NCI-H2107 (cell line): ENCODE measurements at regions not wholly inside any gene's neighbourhood (a gene's known extent, or its start where the extent isn't known, plus 50 kb on each side); places are given as distances from the start of the nearest gene placed in this dataset.

Experiments
- DNase-seq: peaks from one replicate; lab custom pipeline; 2025; lab: John Stamatoyannopoulos, UW

DNA sequence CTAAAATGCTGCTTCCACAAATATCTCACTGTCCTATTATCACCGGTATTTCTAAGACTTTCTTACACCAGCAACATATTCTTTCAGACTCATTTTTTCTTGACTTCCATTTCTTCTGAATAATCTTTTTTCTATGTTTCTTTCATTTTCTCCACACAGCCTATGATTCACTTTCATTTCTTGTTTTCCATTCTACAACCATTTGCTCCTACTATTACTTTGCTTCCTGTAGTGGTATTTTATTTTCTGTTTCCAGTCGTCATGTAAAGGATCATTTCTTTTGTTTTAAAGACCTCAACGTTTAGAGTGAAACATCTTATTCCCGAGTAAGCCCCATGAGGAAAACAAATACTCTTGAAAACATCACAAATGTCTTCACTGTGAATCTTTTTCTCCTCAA lies 182.2 kb upstream of the MDGA2 start:
- DNase-seq, result no peak

DNA sequence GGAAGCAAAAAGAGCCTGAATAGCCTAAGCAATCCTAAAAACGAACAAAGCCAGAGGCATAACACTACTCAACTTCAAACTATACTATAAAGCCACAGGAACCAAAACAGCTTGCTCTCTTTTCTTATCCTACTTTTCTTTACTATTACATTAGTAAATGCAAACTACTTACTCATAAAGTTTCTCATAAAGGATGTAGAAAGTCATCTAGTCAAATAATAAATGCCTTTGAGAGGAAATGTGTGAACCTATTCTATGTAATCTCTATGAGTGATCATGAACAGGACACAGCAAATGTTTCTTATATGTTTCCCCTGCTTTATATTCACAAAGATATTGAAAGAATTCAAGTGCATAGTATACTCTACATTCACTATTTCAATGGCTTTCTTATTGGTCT lies 176.9 kb upstream of the MDGA2 start:
- no peak for DNase-seq

DNA sequence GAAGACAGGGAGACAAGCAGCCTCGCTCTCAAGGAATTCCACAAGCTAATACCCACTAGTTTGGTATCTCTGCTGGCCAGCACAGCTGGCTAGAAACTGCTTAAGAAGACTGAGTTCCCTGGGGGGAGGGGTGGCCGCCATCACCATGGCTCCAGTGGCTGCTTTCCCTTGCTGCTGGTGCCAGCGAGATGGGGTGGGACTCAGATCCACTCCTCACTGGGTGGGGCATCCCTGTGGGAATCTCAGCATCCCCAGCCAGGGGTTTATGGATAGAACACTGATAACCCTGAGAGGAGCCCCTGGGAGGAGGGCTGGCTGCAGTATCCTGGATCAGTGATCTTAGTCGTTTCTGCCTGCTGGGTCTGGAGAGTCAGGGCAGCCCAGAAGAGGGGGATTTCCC lies 170.6 kb upstream of the MDGA2 start:
- DNase-seq, result no peak

DNA sequence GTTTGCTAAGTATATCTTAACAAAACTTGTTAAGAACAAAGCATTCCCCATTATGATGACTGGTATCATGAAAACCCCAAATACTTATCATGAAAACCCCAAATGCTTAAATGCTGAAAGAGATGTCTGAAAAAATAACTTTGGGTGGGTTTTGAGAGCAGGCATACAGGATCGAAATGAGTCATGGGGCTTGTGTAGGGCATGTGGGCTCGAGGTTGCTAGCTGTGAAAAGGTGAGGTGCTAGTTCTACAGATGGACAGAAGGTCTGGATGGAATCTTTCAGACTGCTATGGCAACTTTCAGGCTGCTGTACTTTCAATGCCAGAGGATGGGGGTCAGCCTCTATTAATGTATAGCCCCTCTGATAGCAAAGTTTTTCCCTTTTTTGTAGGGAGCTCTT lies 167.8 kb upstream of the MDGA2 start:
- DNase-seq, result no peak

DNA sequence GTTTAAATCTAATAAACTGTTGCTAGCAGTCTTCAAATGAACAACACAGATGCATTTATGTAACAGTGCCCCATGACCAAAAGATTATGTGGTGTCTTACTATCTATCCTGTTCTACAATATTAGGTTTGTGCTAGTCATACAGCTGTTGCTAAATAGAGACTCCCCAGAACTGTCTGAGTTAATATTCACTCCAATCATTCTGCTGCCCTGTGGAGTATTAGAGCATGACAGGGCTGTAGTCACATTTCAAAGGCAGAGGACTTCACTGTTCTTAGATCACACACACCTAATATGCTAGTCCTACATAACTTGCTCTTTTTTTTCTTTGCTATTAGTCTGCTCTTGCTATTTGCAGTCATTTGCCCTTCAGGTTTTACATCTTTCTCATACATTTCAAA lies 157.6 kb upstream of the MDGA2 start:
- DNase-seq, result no peak

DNA sequence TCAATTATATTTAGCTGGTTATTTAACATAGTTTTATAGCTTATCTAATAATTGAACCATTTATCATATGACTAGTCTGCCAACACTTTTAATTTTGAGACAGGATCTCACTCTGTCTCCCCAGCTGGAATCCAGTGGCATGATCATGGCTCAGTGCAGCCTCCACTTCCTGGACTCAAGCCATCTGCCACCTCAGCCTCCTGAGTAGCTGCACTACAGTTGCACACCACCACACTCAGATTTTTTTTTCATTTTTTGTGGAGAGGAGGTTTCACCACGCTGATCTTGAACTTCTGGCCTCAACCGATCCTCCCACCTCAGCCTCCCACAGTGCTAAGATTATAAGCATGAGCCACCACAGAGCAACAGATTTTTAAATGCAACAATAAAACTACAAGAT lies 151.4 kb upstream of the MDGA2 start:
- DNase-seq, result no peak

DNA sequence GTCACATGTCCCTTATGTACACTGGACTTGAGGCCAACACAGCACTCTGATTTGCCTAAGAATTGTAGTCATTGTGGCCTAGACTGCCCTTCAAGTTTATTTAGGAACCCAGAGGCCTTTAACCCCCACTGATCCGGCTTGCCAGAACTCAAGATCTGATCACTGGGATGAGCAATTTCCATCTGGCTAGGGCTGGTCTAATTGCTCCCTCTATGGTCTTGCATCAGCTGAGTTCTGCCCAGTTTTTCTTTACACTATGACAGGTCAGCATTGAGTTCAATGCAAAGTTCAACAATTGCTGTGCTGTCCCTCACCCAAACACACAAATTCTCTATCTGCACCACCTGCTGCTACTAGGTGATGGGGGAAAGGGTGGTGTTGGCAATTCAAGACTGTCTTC lies 146.9 kb upstream of the MDGA2 start:
- no peak for DNase-seq

DNA sequence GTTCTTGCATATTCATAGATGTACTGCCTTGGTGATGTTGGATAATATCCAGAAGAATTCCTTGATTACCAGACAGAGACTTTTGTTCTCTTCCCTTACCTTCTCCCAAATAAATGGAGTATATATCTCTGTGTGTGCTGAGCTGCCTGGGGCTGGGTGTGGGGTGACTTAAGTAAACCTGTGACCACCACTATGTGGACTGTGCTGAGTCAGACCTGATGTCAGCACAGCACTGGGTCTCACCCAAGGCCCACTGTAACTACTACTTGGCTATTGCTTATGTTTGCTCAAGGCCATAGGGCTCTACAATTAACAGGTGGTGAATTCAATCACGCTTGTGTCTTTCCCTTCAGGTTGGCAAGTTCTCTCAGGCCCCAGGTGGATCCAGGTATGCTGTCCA lies 145.7 kb upstream of the MDGA2 start:
- no peak for DNase-seq

DNA sequence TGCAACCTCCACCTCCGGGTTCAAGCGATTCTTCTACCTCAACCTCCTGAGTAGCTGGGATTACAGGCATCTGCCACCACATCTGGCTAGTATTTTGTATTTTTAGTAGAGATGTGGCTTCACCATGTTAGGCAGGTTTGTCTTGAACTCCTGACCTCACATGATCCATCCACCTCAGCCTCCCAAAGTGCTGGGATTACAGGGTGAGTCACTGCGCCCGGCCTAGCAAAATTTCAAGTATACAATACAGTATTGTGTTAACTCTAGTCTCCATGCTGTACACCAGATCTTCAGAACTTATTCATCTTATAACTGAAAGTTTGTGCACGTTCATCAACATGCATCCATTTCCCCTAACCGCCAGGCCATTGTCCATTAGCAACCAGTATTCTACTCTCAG lies 115.1 kb upstream of the MDGA2 start:
- DNase-seq, result no peak

DNA sequence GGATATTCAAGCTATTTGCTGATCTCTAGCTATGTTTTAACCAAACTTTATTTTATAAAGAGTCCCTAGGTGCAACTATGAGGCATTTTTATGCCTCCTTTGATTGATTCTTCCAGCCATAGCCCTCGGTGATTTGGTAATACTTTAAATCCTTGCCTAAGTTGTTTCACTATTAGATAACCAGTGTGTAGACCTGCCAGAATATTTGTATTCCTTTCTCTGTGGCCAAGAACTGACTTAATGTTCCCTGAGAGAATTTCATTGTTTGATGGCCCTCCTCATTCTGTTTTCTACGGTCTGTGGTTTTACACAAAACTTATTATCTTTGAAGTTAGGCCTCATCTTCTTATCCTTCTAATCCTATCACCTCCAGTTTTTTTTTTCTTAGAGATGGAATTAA lies 109.7 kb upstream of the MDGA2 start:
- no peak for DNase-seq

DNA sequence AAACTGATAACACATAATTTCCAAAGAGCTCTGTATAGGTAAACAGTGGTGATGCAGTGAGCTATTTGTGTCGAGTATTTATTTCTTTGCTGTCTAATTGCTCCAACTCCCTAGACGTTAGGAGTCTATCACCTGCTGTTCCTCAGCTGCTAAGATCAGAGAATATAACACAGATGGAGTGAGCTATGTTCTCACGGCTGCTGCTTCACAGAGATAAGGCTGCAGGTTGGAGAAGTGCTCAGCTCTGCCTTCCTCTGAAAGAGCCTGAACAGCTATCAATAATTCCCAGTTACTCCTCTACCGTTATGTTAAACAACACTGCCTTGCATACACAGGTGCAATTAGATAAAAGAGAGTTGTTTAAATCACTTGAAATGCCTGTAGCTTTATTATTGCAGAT lies 103.2 kb upstream of the MDGA2 start:
- no peak for DNase-seq

DNA sequence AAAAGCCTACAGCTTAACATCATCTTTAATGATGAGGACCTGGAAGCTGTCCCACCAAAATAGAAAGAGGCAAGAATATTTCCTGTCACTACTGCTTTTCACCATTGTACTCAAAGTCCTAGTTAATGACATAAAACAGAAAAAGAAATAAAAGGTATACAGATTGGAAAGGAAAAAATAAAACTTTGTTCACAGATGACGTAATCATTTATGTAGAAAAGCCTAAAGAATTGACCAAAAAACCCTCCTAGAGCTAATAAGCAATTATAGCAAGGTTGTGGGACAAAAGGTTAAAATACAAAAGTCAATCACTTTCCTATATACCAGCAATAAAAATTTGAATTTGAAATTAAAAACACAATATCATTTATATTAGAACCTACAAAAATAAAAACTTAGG lies 97.2 kb upstream of the MDGA2 start:
- no peak for DNase-seq

DNA sequence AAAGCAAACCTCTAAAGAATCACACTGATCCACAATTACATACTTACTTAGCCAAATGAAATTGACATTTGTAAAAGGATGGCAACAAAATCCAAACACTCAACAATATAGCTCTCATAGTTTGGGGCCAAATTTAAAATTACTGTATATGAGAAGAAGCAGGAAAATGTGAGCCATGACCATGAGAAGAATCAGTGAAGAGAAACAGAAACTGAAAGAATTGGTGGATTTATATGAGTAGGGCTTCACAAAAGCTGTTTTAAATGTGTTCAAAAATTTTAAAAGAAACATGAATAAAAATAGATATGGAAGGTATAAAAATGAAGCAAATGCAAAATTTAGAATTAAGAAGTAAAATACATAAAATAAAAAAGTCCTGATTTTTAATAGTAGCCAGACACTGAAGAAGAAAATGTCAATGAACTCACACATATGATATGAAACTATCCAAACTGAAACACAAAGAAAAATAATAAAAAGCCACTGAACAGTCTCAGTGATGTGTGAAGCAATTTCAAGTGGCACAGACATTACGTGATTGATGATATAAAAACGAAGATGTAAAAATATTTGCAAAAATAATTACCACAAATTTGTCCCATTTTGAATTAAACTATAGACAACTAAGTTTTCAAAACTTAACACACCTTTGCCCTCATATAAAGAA lies 87.9 kb upstream of the MDGA2 start:
- no peak for DNase-seq

DNA sequence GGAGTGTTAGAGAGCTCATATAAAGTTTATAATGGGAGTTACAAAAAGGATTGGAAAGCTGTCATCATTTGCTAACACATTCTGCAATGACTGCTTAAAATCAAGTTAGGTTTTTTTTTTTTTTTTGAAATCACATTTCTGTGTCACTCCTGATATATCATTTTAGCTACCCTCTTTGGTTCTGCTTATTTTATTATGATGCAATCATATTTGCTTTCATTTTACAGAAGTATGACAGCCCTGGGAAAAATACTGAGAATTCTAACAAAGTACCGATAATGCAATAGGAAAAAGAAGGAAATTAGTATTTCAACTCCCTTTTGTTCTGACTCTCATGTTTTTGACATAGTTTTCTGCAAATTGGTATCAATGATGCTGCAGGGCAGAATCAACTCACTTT lies 71.6 kb upstream of the MDGA2 start:
- no peak for DNase-seq

DNA sequence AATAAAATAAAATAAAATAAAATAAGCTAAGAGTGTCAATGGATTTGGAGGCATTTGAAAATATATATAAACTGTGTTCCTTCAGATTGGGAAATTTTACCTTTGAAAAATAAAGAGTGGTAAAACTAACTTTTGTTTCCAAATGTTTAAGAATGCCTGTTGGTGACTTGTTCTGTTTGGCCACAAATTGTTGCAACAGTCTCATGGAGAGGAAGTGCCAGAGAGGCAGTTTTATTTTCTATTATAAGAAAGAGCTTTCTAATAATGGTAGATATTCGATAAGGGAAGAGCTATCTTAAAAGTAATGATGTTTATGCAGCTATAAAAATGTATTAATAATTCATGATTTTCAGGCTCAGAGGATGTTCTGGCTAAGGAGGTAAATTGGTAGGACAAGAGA lies 68.8 kb upstream of the MDGA2 start:
- no peak for DNase-seq

DNA sequence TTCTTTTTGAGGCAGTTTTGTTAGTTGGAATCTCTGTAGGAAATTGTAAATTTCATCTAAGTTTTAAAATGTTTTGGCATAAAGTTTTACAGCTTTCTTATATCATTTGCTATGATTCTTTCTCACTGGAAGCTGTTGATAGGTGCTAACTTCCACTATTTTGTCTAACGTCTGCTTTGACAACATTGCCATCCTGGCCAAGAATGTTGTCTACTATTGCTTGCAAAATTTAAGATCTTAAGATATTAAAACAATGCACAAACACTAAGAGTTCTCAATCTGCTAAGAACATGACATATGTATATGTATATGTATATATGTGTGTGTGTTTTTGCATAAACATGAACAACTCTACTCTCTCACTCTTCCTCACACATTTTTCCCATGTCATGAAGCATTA lies 64.1 kb upstream of the MDGA2 start:
- DNase-seq, result no peak

DNA sequence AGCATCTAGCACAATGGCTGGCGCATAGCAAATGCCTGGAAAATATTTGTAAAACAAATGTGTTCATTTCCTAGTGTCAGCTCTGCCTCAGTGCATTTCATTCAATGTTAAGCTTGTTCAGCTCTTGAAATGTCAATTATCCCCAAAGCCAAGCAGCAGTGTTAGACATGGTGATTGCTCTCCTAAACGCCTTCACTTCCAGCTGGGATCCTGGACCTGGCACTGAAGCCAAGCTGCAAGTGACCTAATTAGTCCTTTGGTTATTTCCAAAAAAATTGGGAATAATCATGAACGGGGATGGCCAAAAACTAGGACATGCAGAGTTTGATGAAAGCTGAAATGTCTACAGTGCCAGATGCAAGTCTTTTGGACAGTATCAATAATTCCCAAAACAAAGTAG lies 54.9 kb upstream of the MDGA2 start:
- DNase-seq, result no peak
